ENCODE measurements at regions not wholly inside any gene's neighbourhood (a gene's known extent, or its start where the extent isn't known, plus 50 kb on each side); places are given as distances from the start of the nearest gene placed in this dataset.

GRCh38 chrX:127306262-127306661, 486.7 kb downstream of the PRR32 start:
- TF ChIP-seq POLR2A (IDR thresholded peaks at IDR 0.05; ENCODE audit: low read depth, low read length): no peak
- no peak for TF ChIP-seq SPI1 (IDR thresholded peaks at IDR 0.05; ENCODE audit: low read depth, low read length)
- no peak for TF ChIP-seq POLR2AphosphoS5 (IDR thresholded peaks at IDR 0.05; ENCODE audit: low read depth, low read length)
- no peak for TF ChIP-seq TAF1 (IDR thresholded peaks at IDR 0.05; ENCODE audit: low read depth, low read length)
- TF ChIP-seq PAX5 (IDR thresholded peaks at IDR 0.05; ENCODE audit: insufficient read depth, low read length, severe bottlenecking): no peak

Measured in GM12891 (cell line).